OCI-LY3 (cell line): ENCODE measurements at regions not wholly inside any gene's neighbourhood (a gene's known extent, or its start where the extent isn't known, plus 50 kb on each side); places are given as distances from the start of the nearest gene placed in this dataset.

Experiments
- CTCF ChIP-seq: fragments of 200-600, 300-600 bp; sonication (generic); IDR thresholded peaks from 2 replicates; pipeline ENCODE4 v1.5.1; 2014; ENCODE audit warnings: antibody characterized with exemption, low read length, low read depth
- EZH2phosphoT487 ChIP-seq: fragments of 200-600 bp; shearing (Covaris generic); IDR thresholded peaks from 2 replicates; pipeline ENCODE4 v1.6.1; 2018; ENCODE audit warnings: antibody characterized with exemption, mixed run types, low read depth

GRCh38 chrX:145464650-145465049 is 217.3 kb downstream of the SPANXN1 start:
- no peak for TF ChIP-seq CTCF
- TF ChIP-seq EZH2phosphoT487: no peak
